IMR-90 (cell line): ENCODE measurements at regions not wholly inside any gene's neighbourhood (a gene's known extent, or its start where the extent isn't known, plus 50 kb on each side); places are given as distances from the start of the nearest gene placed in this dataset.

ENCODE experiments used
- ATAC-seq: fragments of 200-7000 bp; cut with Tn5 transposase; 2 replicates; pipeline ENCODE4 v1.9.1; 2020; ENCODE audit warnings: low read depth, mild to moderate bottlenecking, moderate library complexity
- BruUV-seq: library from RNA; stranded (reverse); fragments of 400-500 nt; replicated peaks from 2 replicates; lab custom pipeline; 2021; lab: Mats Ljungman, UMichigan
- CTCF ChIA-PET: fragments of 300-600 bp; formaldehyde crosslinking; extraction: SDS; loops from one replicate; lab custom pipeline; 2021; ENCODE audit warnings: antibody characterized with exemption; lab: Yijun Ruan, JAX
- POLR2A ChIA-PET: fragments of 300-600 bp; sonication (Branson Sonifier 250); formaldehyde crosslinking; loops from one replicate; lab custom pipeline; 2022; ENCODE audit warnings: antibody characterized with exemption; ENCODE audit not compliant: unreplicated experiment; lab: Charles Lee
- DNase-seq: peaks from one replicate; pipeline ENCODE4 v3.0.0; 2013
- H2AFZ ChIP-seq: replicated peaks from 2 replicates; pipeline ENCODE3; 2013; ENCODE audit warnings: low read length, mild to moderate bottlenecking; ENCODE audit not compliant: poor library complexity
- H2AK5ac ChIP-seq: 2 replicates; pipeline ENCODE4 v1.6.1; 2013; ENCODE audit warnings: low read depth, low read length, inconsistent platforms
- H2AK9ac ChIP-seq: replicated peaks from 2 replicates; pipeline ENCODE3; 2013; ENCODE audit warnings: mild to moderate bottlenecking, low read depth, low read length, moderate library complexity; ENCODE audit not compliant: poor library complexity
- H2BK120ac ChIP-seq: 2 replicates; pipeline ENCODE4 v1.6.1; 2013; ENCODE audit warnings: low read depth, low read length, inconsistent platforms
- H2BK15ac ChIP-seq: 3 replicates; pipeline ENCODE4 v1.6.1; 2013; ENCODE audit warnings: low read depth, low read length, inconsistent platforms
- H2BK20ac ChIP-seq: 2 replicates; pipeline ENCODE4 v1.6.1; 2013; ENCODE audit warnings: low read depth, mild to moderate bottlenecking, inconsistent platforms, low read length, moderate library complexity
- H2BK5ac ChIP-seq: 2 replicates; pipeline ENCODE4 v1.6.1; 2013; ENCODE audit warnings: mild to moderate bottlenecking, low read depth, low read length, inconsistent platforms; ENCODE audit not compliant: poor library complexity, severe bottlenecking
- H3K14ac ChIP-seq: replicated peaks from 2 replicates; pipeline ENCODE4 v1.6.1; 2013; ENCODE audit warnings: low read depth, low read length, inconsistent platforms
- H3K18ac ChIP-seq: 2 replicates; pipeline ENCODE4 v1.6.1; 2013; ENCODE audit warnings: low read depth, low read length, control low read depth
- H3K23ac ChIP-seq: 2 replicates; pipeline ENCODE4 v1.6.1; 2013; ENCODE audit warnings: low read depth, low read length, inconsistent platforms
- H3K27ac ChIP-seq: 2 replicates; pipeline ENCODE4 v1.5.1; 2013; ENCODE audit warnings: mild to moderate bottlenecking, control low read depth, low read length; ENCODE audit not compliant: insufficient read depth
- H3K27me3 ChIP-seq: 2 replicates; pipeline ENCODE4 v1.6.1; 2013; ENCODE audit warnings: low read length; ENCODE audit not compliant: control insufficient read depth, insufficient read depth
- H3K36me3 ChIP-seq: 2 replicates; pipeline ENCODE4 v1.6.1; 2013; ENCODE audit warnings: low read length, mixed read lengths; ENCODE audit not compliant: control insufficient read depth, insufficient read depth
- H3K4ac ChIP-seq: 2 replicates; pipeline ENCODE4 v1.6.1; 2013; ENCODE audit warnings: low read depth, low read length, inconsistent platforms
- H3K4me1 ChIP-seq: 2 replicates; pipeline ENCODE4 v1.6.1; 2013; ENCODE audit warnings: low read length, mixed read lengths; ENCODE audit not compliant: control insufficient read depth, insufficient read depth
- H3K4me2 ChIP-seq: 2 replicates; pipeline ENCODE4 v1.6.1; 2013; ENCODE audit warnings: low read depth, mild to moderate bottlenecking, control low read depth, low read length, moderate library complexity
- H3K4me3 ChIP-seq: 2 replicates; pipeline ENCODE4 v1.5.1; 2013; ENCODE audit warnings: low read depth, mild to moderate bottlenecking, control low read depth, low read length, moderate library complexity; ENCODE audit not compliant: insufficient read depth
- H3K56ac ChIP-seq: 2 replicates; pipeline ENCODE4 v1.6.1; 2013; ENCODE audit warnings: low read length, inconsistent platforms; ENCODE audit not compliant: insufficient read depth; ENCODE audit errors: extremely low read depth
- H3K79me1 ChIP-seq, 2 experiments: 2 replicates each; pipeline ENCODE4 v1.6.1; 2013; ENCODE audit warnings: low read length in 2 of 2, inconsistent platforms in 1 of 2, low read depth in 1 of 2
- H3K9ac ChIP-seq: 2 replicates; pipeline ENCODE4 v1.6.1; 2013; ENCODE audit warnings: low read depth, low read length, control low read depth
- H3K9me1 ChIP-seq: 2 replicates; pipeline ENCODE4 v1.6.1; 2013; ENCODE audit warnings: low read length, inconsistent platforms; ENCODE audit not compliant: insufficient read depth
- H3K9me3 ChIP-seq: 2 replicates; pipeline ENCODE4 v1.6.1; 2013; ENCODE audit warnings: low read length; ENCODE audit not compliant: control insufficient read depth, insufficient read depth
- H4K20me1 ChIP-seq: 2 replicates; pipeline ENCODE4 v1.6.1; 2013; ENCODE audit warnings: low read length, inconsistent platforms; ENCODE audit not compliant: insufficient read depth
- H4K5ac ChIP-seq: 2 replicates; pipeline ENCODE4 v1.6.1; 2013; ENCODE audit warnings: mild to moderate bottlenecking, low read depth, low read length, control low read depth
- H4K8ac ChIP-seq, 2 experiments: 2 replicates each; pipeline ENCODE4 v1.6.1; 2013; ENCODE audit warnings: low read depth in 2 of 2, low read length in 2 of 2, control low read depth in 1 of 2, inconsistent platforms in 1 of 2
- H4K91ac ChIP-seq: 2 replicates; pipeline ENCODE4 v1.6.1; 2013; ENCODE audit warnings: low read depth, low read length, inconsistent platforms; ENCODE audit not compliant: insufficient read depth
- BHLHE40 ChIP-seq: fragments of 150-350 bp; IDR thresholded peaks from 2 replicates; pipeline ENCODE4 v1.6.1; 2016; ENCODE audit warnings: mild to moderate bottlenecking, low read depth, low read length
- CEBPB ChIP-seq: IDR thresholded peaks from 2 replicates; pipeline ENCODE4 v1.6.1; 2012; ENCODE audit warnings: low read depth, low read length, improper control_type of control experiment
- ELK1 ChIP-seq: fragments of 150-350 bp; IDR thresholded peaks from 2 replicates; pipeline ENCODE4 v1.6.1; 2016; ENCODE audit warnings: low read depth, mild to moderate bottlenecking, low read length, moderate library complexity, borderline replicate concordance
- FOS ChIP-seq: fragments of 150-350 bp; IDR thresholded peaks from 2 replicates; pipeline ENCODE4 v1.6.1; 2016; ENCODE audit warnings: low read depth, low read length
- MAZ ChIP-seq: IDR thresholded peaks from 2 replicates; pipeline ENCODE4 v1.6.1; 2012; ENCODE audit warnings: low read depth, mild to moderate bottlenecking, low read length, improper control_type of control experiment, moderate library complexity, borderline replicate concordance
- MXI1 ChIP-seq: IDR thresholded peaks from 2 replicates; pipeline ENCODE4 v1.6.1; 2012; ENCODE audit warnings: low read depth, mild to moderate bottlenecking, low read length, moderate library complexity, borderline replicate concordance
- POLR2A ChIP-seq: IDR thresholded peaks from 2 replicates; pipeline ENCODE4 v1.6.1; 2012; ENCODE audit warnings: mild to moderate bottlenecking, low read depth, low read length
- RCOR1 ChIP-seq: IDR thresholded peaks from 2 replicates; pipeline ENCODE4 v1.6.1; 2012; ENCODE audit warnings: mild to moderate bottlenecking, low read length, improper control_type of control experiment; ENCODE audit not compliant: insufficient replicate concordance
- SMC3 ChIP-seq: fragments of 150-350 bp; IDR thresholded peaks from 2 replicates; pipeline ENCODE4 v1.6.1; 2016; ENCODE audit warnings: low read depth, mild to moderate bottlenecking, antibody characterized with exemption, low read length, moderate library complexity
- USF2 ChIP-seq: fragments of 150-350 bp; IDR thresholded peaks from 2 replicates; pipeline ENCODE4 v1.6.1; 2017; ENCODE audit warnings: mild to moderate bottlenecking, antibody characterized with exemption, low read length, low read depth
- whole genome bisulfite sequencing, 2 experiments: methylation state at CpG; one replicate each; pipeline versions ENCODE4 v1.1.5 to v1.1.7; 2013; ENCODE audit warnings: missing lambda C conversion rate in 2 of 2; ENCODE audit not compliant: insufficient read length in 1 of 2; ENCODE audit errors: extremely low coverage in 2 of 2; 5-methylcytosine and 5-hydroxymethylcytosine counted together
- dilution Hi-C: fragments of 300-500 bp; cut with HindIII; formaldehyde crosslinking; loops from one replicate; pipeline ENCODE4 v1.14.3; 2018; ENCODE audit warnings: low sequenced_read_pairs; ENCODE audit not compliant: unreplicated experiment
- in situ Hi-C: fragments of 300-500 bp; cut with MboI; formaldehyde crosslinking; loops from 3 replicates; pipeline ENCODE4 v1.14.3; 2019; ENCODE audit warnings: low sequenced_read_pairs, inconsistent platforms, mixed read lengths
- intact Hi-C: fragments of 100-400 bp; cut with micrococcal nuclease; formaldehyde crosslinking; loops from 2 replicates; pipeline ENCODE4 v1.10.0; 2022

GRCh38 chr11:111168871-111169270 lies 76.7 kb upstream of the POU2AF2 start:
- H3K18ac ChIP-seq = no peak overlapping the region
- H4K5ac ChIP-seq = no peak overlapping the region
- TF ChIP-seq BHLHE40 = no peak
- no peak for TF ChIP-seq POLR2A
- no peak for TF ChIP-seq MAZ
- no peak for TF ChIP-seq USF2
- TF ChIP-seq MXI1 = no peak
- TF ChIP-seq SMC3 = no peak
- no peak for TF ChIP-seq RCOR1
- TF ChIP-seq CEBPB = no peak
- no peak for TF ChIP-seq FOS
- TF ChIP-seq ELK1 = no peak
- no peaks in the 10 kb centered on the region for H3K9me3 ChIP-seq
- no peak overlapping the region for H3K56ac ChIP-seq
- H3K4ac ChIP-seq = no peak overlapping the region
- H4K91ac ChIP-seq = no peak overlapping the region
- no peak overlapping the region for H2AK5ac ChIP-seq
- H2BK20ac ChIP-seq = no peak overlapping the region
- ChIA-PET POLR2A (interaction anchor here (0.6 kb wide), 1 partner anchor 17 kb away, joined by 4 read pairs; no protein-coding TSS in a partner anchor), CTCF (interaction anchor here (0.7 kb wide), 1 partner anchor 11 kb away, joined by 3 read pairs; no protein-coding TSS in a partner anchor)
- no peak overlapping the region for H2AFZ ChIP-seq
- no peaks in the 10 kb centered on the region for H4K20me1 ChIP-seq
- H2BK15ac ChIP-seq = no peak overlapping the region
- no peaks in the 10 kb centered on the region for H3K36me3 ChIP-seq
- no peak for DNase-seq
- no peak overlapping the region for H3K4me3 ChIP-seq
- BruUV-seq = no TSS peak
- intact Hi-C loops = no loop called here
- H3K27me3 ChIP-seq = no peaks in the 10 kb centered on the region
- H3K9ac ChIP-seq = no peak overlapping the region
- no peaks in the 10 kb centered on the region; the same call in 1 of the 2 replicates for H3K4me1 ChIP-seq
- no peak overlapping the region for H3K23ac ChIP-seq
- no peaks in the 10 kb centered on the region for H3K9me1 ChIP-seq
- in situ Hi-C loops = no loop called here
- H4K8ac ChIP-seq = no peak overlapping the region
- ATAC-seq = no peak
- H2BK120ac ChIP-seq = no peak overlapping the region
- dilution Hi-C loops = no loop called here
- WGBS, 2 experiments = no CpG with 5 or more reads among the region's 2 CpGs
- no peak overlapping the region for H3K4me2 ChIP-seq
- no peak overlapping the region for H2AK9ac ChIP-seq
- no peak overlapping the region for H2BK5ac ChIP-seq
- H3K79me1 ChIP-seq = no peaks in the 10 kb centered on the region
- H3K27ac ChIP-seq = no peak overlapping the region
- no peak overlapping the region for H3K14ac ChIP-seq
